ENCODE measurements at regions not wholly inside any gene's neighbourhood (a gene's known extent, or its start where the extent isn't known, plus 50 kb on each side); places are given as distances from the start of the nearest gene placed in this dataset.

DNA sequence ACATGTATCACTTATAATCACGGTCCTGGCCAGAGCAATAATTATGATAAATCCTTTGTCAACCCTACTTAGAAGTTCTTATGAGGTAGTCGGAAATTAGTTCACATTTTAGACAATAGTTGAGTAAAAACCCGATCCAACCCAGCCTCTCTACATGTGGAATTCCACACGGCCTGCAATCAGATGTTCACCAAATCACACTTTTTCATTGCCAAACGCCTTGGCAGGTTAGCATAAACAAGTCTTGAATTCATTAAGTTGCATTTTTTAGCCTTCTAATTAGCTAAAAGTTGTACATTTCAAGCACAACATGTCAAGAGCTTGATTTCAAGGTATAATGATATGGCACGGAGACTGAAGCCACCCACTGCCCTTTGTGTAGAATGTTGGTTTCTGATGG, 65.3 kb downstream of the FOXL1 start:
- Mint-ChIP-seq H3K9me3 (ENCODE audit: low read depth) (peaks cover 5% of the 10 kb centered on the region), H3K4me3 (ENCODE audit: low read depth) (no peak overlapping the region), H3K4me1 (ENCODE audit: low read depth) (no peaks in the 10 kb centered on the region), H3K27ac (no peak overlapping the region), H3K36me3 (ENCODE audit: insufficient read depth) (no peaks in the 10 kb centered on the region), H3K27me3 (peaks cover 31% of the 10 kb centered on the region)
- TF ChIP-seq, protein P1, sequence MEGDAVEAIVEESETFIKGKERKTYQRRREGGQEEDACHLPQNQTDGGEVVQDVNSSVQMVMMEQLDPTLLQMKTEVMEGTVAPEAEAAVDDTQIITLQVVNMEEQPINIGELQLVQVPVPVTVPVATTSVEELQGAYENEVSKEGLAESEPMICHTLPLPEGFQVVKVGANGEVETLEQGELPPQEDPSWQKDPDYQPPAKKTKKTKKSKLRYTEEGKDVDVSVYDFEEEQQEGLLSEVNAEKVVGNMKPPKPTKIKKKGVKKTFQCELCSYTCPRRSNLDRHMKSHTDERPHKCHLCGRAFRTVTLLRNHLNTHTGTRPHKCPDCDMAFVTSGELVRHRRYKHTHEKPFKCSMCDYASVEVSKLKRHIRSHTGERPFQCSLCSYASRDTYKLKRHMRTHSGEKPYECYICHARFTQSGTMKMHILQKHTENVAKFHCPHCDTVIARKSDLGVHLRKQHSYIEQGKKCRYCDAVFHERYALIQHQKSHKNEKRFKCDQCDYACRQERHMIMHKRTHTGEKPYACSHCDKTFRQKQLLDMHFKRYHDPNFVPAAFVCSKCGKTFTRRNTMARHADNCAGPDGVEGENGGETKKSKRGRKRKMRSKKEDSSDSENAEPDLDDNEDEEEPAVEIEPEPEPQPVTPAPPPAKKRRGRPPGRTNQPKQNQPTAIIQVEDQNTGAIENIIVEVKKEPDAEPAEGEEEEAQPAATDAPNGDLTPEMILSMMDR (IDR thresholded peaks at IDR 0.05; ENCODE audit: unreplicated experiment): no peak
- no peak for DNase-seq (ENCODE audit: low spot score, unreplicated experiment)

GRCh38 chr16:86647561-86647960, 69.2 kb downstream of the FOXL1 start:
- no peak overlapping the region for H3K4me3 Mint-ChIP-seq (ENCODE audit: low read depth)
- H3K4me1 Mint-ChIP-seq (ENCODE audit: low read depth): peaks cover 2% of the 10 kb centered on the region
- no peaks in the 10 kb centered on the region for H3K36me3 Mint-ChIP-seq (ENCODE audit: insufficient read depth)
- peaks cover 35% of the 10 kb centered on the region for H3K27me3 Mint-ChIP-seq
- TF ChIP-seq, protein P1 (IDR thresholded peaks at IDR 0.05; ENCODE audit: unreplicated experiment): no peak
- H3K27ac Mint-ChIP-seq: no peak overlapping the region
- peaks cover 5% of the 10 kb centered on the region for H3K9me3 Mint-ChIP-seq (ENCODE audit: low read depth)
- no peak for DNase-seq (ENCODE audit: low spot score, unreplicated experiment)

DNA sequence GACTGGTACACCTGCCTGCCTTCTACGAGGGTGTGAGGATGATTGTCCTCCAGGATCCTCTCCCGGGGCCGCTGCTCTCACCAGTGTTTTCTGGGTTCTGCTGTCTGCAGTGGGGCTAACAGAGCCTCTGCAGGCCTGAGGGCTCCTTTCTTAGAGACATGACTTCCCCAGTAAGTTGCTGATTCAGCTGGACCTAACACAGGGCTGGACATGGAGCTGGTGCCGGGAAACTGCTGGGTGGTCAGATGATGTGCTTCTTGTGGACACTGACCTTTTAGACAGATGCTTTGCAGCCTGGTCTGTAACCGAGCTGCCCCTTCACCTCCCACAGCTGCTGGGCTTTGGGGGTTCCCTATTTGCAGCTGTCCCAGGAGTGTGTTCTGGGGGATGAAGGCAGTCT, 71.5 kb downstream of the FOXL1 start:
- Mint-ChIP-seq H3K4me1 (ENCODE audit: low read depth) (peaks cover 2% of the 10 kb centered on the region), H3K36me3 (ENCODE audit: insufficient read depth) (no peaks in the 10 kb centered on the region), H3K27ac (no peak overlapping the region), H3K9me3 (ENCODE audit: low read depth) (peaks cover 5% of the 10 kb centered on the region), H3K27me3 (peaks cover 35% of the 10 kb centered on the region), H3K4me3 (ENCODE audit: low read depth) (no peak overlapping the region)
- DNase-seq (ENCODE audit: low spot score, unreplicated experiment): no peak
- TF ChIP-seq, protein P1 (IDR thresholded peaks at IDR 0.05; ENCODE audit: unreplicated experiment): no peak

DNA sequence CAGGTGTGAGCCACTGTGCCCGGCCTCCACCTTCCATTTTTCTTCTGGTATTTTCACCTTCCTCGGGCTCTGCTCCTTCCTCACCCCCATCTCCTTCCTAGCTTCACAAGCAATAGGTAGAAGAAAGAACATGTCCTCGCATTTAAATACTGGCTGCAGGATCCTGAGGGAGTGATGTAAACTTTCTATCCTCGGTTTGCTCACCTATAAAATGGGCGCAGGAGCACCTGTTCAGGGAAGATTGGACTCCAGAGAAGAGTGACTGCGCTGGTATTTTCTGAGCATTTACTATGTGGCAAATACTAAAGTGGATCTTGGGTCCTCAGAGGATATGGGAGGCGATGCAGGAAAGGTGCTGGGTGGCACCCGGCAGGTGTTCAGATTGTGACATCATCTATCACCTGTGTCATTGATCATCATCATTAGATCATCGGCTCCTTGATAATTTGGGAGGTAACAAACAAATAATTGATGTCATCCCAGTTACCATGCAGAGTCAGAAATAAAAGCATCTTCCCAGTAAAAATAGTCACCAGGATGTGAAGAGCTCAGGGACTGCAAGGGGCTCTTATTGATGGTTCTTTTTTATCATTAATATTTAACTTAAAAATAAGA, 72.8 kb downstream of the FOXL1 start:
- no peak for DNase-seq (ENCODE audit: low spot score, unreplicated experiment)
- no peaks in the 10 kb centered on the region for H3K36me3 Mint-ChIP-seq (ENCODE audit: insufficient read depth)
- peaks cover 2% of the 10 kb centered on the region for H3K4me1 Mint-ChIP-seq (ENCODE audit: low read depth)
- no peak overlapping the region for H3K4me3 Mint-ChIP-seq (ENCODE audit: low read depth)
- H3K27me3 Mint-ChIP-seq: peaks cover 27% of the 10 kb centered on the region
- no peak overlapping the region for H3K27ac Mint-ChIP-seq
- peaks cover 5% of the 10 kb centered on the region for H3K9me3 Mint-ChIP-seq (ENCODE audit: low read depth)
- TF ChIP-seq, protein P1 (IDR thresholded peaks at IDR 0.05; ENCODE audit: unreplicated experiment): no peak

DNA sequence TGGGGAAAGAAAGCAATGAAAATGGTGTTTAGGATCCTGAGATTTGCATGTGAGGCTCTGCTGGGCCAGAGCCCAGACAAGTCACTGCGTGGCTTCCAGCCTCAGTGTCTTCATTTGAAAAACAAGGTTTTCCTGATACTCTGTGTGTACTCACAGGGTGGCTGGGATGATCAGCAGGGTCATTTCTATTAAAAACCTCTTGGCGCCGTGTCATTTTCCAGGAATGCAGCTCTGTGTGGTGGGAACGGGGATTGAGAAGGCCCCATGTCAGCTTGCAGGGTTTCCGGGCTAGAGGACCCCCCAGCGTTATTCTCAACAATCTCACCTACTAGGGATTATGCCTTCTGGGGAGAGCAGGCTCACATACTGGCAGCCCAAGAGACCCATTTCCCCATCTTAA, 73.5 kb downstream of the FOXL1 start:
- DNase-seq (ENCODE audit: low spot score, unreplicated experiment): no peak
- Mint-ChIP-seq H3K4me1 (ENCODE audit: low read depth) (peaks cover 2% of the 10 kb centered on the region), H3K27ac (no peak overlapping the region), H3K27me3 (peaks cover 26% of the 10 kb centered on the region), H3K4me3 (ENCODE audit: low read depth) (no peak overlapping the region), H3K9me3 (ENCODE audit: low read depth) (peaks cover 5% of the 10 kb centered on the region), H3K36me3 (ENCODE audit: insufficient read depth) (no peaks in the 10 kb centered on the region)
- TF ChIP-seq, protein P1 (IDR thresholded peaks at IDR 0.05; ENCODE audit: unreplicated experiment): no peak
